ENCODE measurements at regions not wholly inside any gene's neighbourhood (a gene's known extent, or its start where the extent isn't known, plus 50 kb on each side); places are given as distances from the start of the nearest gene placed in this dataset.

- TF ChIP-seq HMGXB4 (CRISPR knock-in tag; IDR thresholded peaks at IDR 0.05; ENCODE audit: borderline replicate concordance) (no peak), HOXB13 (CRISPR knock-in tag; IDR thresholded peaks at IDR 0.05; ENCODE audit: low read depth) (no peak), CHD2 (IDR thresholded peaks at IDR 0.05; ENCODE audit: low read length, partially characterized antibody) (no peak)
Measured at GRCh38 chr13:80515296-80515695, 174.4 kb upstream of the SPRY2 start (continued).

- no peak for FAIRE-seq
Measured at GRCh38 chr13:80513196-80513595, 172.3 kb upstream of the SPRY2 start.

GRCh38 chr13:80510686-80511085 lies 169.8 kb upstream of the SPRY2 start:
- CTCF ChIA-PET, result no interaction called here
- no peak for FAIRE-seq

More at GRCh38 chr13:80513196-80513595, 172.3 kb upstream of the SPRY2 start:
- H3K4me2 ChIP-seq, result no peak overlapping the region
- POLR2A ChIA-PET, result no interaction called here
- TF ChIP-seq ESRRA (IDR thresholded peaks at IDR 0.05; ENCODE audit: borderline replicate concordance, low read length) (no peak), HOXB5 (CRISPR knock-in tag; IDR thresholded peaks at IDR 0.05) (no peak), FOXS1 (CRISPR knock-in tag; IDR thresholded peaks at IDR 0.05) (no peak), HES2 (IDR thresholded peaks at IDR 0.05) (no peak)
- no peak for DNase-seq (ENCODE audit: low read depth in 1 of 2, low spot score in 1 of 2)
- H3K4me1 ChIP-seq, result no peaks in the 10 kb centered on the region
- no peak overlapping the region for H3K27ac ChIP-seq
- WGBS (ENCODE audit: missing lambda C conversion rate), result 31% methylated on average over 1 of the region's 1 CpG
- H3K4me3 ChIP-seq, result no peak overlapping the region
- H3K9me3 ChIP-seq, result no peaks in the 10 kb centered on the region; the same call in 2 of the 3 replicates
- CTCF ChIA-PET, result no interaction called here
- ATAC-seq, result no peak

More at GRCh38 chr13:80510686-80511085, 169.8 kb upstream of the SPRY2 start:
- ATAC-seq (no peak), DNase-seq (ENCODE audit: low read depth in 1 of 2, low spot score in 1 of 2) (no peak)
- POLR2A ChIA-PET, result interaction anchor here (0.5 kb wide), 1 partner anchor 140 kb away, joined by 3 read pairs; no protein-coding TSS in a partner anchor
- no peaks in the 10 kb centered on the region for H3K9me3 ChIP-seq
- TF ChIP-seq EHF (CRISPR knock-in tag; IDR thresholded peaks at IDR 0.05) (no peak), FOXS1 (CRISPR knock-in tag; IDR thresholded peaks at IDR 0.05) (no peak), REST (IDR thresholded peaks at IDR 0.05) (no peak), CBX2 (IDR thresholded peaks at IDR 0.05; ENCODE audit: borderline replicate concordance, low read depth) (no peak), HMGXB4 (CRISPR knock-in tag; IDR thresholded peaks at IDR 0.05; ENCODE audit: borderline replicate concordance) (no peak), TFCP2L1 (CRISPR knock-in tag; IDR thresholded peaks at IDR 0.05) (no peak), USF2 (IDR thresholded peaks at IDR 0.05) (no peak), NR3C1 (IDR thresholded peaks at IDR 0.05) (no peak)
- H3K27ac ChIP-seq, result no peak overlapping the region
- WGBS (ENCODE audit: missing lambda C conversion rate), result 36% methylated on average over 2 of the region's 2 CpGs
- H3K4me2 ChIP-seq, result no peak overlapping the region
- H3K4me1 ChIP-seq, result no peaks in the 10 kb centered on the region
- no peak overlapping the region for H3K4me3 ChIP-seq

All from A549 (cell line).